Immature natural killer cell (primary cell): ENCODE measurements at regions not wholly inside any gene's neighbourhood (a gene's known extent, or its start where the extent isn't known, plus 50 kb on each side); places are given as distances from the start of the nearest gene placed in this dataset.
"Not testable (repeated sequence)": the region's sequence is repeated elsewhere in the genome, so short reads cannot be mapped to it uniquely, and the experiment has no call there.

Experiments
- DNase-seq, 3 donors: peaks; one replicate each; pipeline ENCODE4 v3.0.0; 2022; ENCODE audit warnings: mixed read lengths in 1 of 3
- H3K27ac Mint-ChIP-seq, 6 donors: one replicate each; pipeline ENCODE4 v1.8.0; 2020; ENCODE audit warnings: mixed read lengths in 6 of 6, mild to moderate bottlenecking in 5 of 6, inconsistent platforms in 4 of 6, moderate library complexity in 3 of 6
- H3K27me3 Mint-ChIP-seq, 3 donors: one replicate each; pipeline ENCODE4 v1.8.0; 2020 to 2021; ENCODE audit warnings: low read depth in 3 of 3, mild to moderate bottlenecking in 3 of 3, mixed read lengths in 3 of 3, moderate library complexity in 3 of 3, inconsistent platforms in 1 of 3
- H3K36me3 Mint-ChIP-seq, 3 donors: one replicate each; pipeline ENCODE4 v1.8.0; 2020; ENCODE audit warnings: mixed read lengths in 3 of 3, inconsistent platforms in 2 of 3, mild to moderate bottlenecking in 2 of 3
- H3K4me1 Mint-ChIP-seq, 2 donors: one replicate each; pipeline ENCODE4 v1.8.0; 2020; ENCODE audit warnings: inconsistent platforms in 2 of 2, mild to moderate bottlenecking in 2 of 2, mixed read lengths in 2 of 2, moderate library complexity in 1 of 2
- H3K4me3 Mint-ChIP-seq, 5 donors: one replicate each; pipeline ENCODE4 v1.8.0; 2020; ENCODE audit warnings: mild to moderate bottlenecking in 5 of 5, mixed read lengths in 5 of 5, inconsistent platforms in 3 of 5, moderate library complexity in 3 of 5
- H3K9me3 Mint-ChIP-seq, 6 donors: one replicate each; pipeline ENCODE4 v1.8.0; 2020; ENCODE audit warnings: mild to moderate bottlenecking in 6 of 6, mixed read lengths in 6 of 6, inconsistent platforms in 4 of 6, moderate library complexity in 3 of 6

DNA sequence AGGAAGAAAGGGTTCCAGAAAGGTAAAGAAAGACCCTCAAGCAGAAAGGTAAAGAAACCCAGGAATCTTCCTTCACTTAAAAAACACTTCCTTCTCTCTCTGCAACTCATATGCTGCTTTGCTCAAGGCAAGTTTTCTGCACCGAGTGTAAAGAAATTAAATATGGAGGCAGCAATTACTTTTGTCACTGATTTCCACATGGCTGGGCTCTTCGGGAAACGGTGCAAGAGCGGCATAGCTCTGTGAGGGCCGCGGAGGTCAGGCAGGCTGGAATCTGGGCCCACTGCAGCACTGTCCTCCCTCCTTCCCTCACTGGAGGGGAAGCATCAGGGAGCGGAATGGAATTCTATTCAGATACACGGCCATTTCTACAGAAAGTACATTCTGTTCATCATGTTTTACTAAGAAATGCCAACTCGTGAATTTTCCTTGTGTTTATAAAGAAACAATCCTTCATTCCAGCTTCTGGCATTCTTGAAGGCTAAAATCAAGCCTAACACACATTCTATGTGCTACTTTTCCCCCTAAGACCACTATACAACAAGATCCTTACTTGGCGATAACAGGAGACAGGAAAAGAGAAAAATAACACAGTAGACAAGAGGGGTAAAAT is 212.2 kb downstream of the SIPA1L2 start:
- Mint-ChIP-seq H3K36me3 (peaks cover 0 to 5% (median 0%) of the 10 kb centered on the region in 3 donors), H3K27ac (no peak overlapping the region), H3K27me3 (peaks cover 2 to 11% (median 3%) of the 10 kb centered on the region in 3 donors), H3K4me1 (peaks cover 26 to 29% of the 10 kb centered on the region in 2 donors), H3K9me3 (peaks cover 0 to 3% (median 0%) of the 10 kb centered on the region in 6 donors), H3K4me3 (no peak overlapping the region)
- DNase-seq: no peak

DNA sequence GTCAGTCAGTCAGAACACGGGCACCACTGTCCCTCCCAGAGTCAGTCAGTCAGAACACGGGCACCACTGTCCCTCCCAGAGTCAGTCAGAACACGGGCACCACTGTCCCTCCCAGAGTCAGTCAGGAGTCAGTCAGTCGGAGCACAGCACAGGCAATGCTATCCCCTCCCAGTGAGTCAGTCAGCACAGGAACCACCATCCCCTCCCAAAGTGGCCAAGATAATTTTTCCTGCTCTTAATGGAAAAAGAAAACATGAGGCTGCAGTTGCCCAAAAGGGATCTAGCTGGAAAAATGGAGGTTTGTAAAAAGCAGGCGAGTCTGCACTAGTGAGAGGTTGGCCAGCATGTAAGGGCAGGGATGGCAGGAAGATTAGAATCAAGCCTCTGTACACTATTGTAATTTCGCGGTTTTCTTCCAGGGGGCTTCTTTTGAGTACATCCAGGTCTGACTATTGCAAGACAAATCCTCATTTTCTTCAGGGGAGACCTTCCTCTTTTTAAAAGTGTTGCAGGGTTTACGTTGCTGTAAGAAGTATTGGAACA is 213.8 kb downstream of the SIPA1L2 start:
- H3K27ac Mint-ChIP-seq: no peak overlapping the region
- peaks cover 2 to 9% (median 3%) of the 10 kb centered on the region in 3 donors for H3K27me3 Mint-ChIP-seq
- DNase-seq: no peak
- peaks cover 0 to 5% (median 0%) of the 10 kb centered on the region in 3 donors for H3K36me3 Mint-ChIP-seq
- peaks cover 12 to 13% of the 10 kb centered on the region in 2 donors for H3K4me1 Mint-ChIP-seq
- H3K4me3 Mint-ChIP-seq: no peak overlapping the region
- H3K9me3 Mint-ChIP-seq: peaks cover 0 to 3% (median 0%) of the 10 kb centered on the region in 6 donors

DNA sequence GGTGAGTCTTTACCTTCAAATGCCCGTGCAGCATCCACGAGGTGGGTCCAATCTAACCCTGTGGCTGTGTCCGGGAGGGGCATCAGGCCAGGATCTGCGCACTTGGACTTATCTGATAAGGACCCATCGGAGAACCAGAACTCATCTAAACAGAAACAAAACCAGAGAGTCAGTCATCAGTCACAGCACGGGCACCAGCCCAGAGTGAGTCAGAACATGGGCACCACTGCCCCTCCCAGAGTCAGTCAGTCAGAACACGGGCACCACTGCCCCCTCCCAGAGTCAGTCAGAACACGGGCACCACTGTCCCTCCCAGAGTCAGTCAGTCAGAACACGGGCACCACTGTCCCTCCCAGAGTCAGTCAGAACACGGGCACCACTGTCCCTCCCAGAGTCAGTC is 214.5 kb downstream of the SIPA1L2 start:
- not testable (repeated sequence) for H3K4me1 Mint-ChIP-seq, DNase-seq, H3K4me3 Mint-ChIP-seq, H3K27me3 Mint-ChIP-seq, H3K36me3 Mint-ChIP-seq, H3K9me3 Mint-ChIP-seq, H3K27ac Mint-ChIP-seq

DNA sequence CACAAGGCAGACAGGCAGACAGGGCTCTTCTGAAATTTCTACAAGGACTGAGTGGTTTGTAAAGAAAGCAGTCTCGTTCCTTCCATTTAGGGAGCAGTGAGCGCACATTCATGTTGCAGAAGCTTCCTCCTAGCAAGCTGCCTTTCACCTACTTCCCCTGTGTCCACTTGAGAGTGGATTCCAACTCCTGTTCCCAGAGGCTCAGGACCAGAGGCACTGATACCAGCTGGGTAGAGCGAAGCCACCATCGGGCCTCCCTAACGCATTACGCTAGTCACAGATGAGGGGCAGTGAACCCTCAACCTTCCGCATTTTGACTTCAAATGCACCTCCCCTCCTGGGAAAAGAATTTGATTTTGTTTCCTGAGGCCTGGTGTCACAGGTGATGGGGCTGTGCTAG is 215.8 kb downstream of the SIPA1L2 start:
- Mint-ChIP-seq H3K9me3 (peaks cover 0 to 6% (median 0%) of the 10 kb centered on the region in 6 donors), H3K36me3 (peaks cover 0 to 5% (median 0%) of the 10 kb centered on the region in 3 donors), H3K4me1 (peaks cover 9 to 10% of the 10 kb centered on the region in 2 donors), H3K27ac (no peak overlapping the region), H3K4me3 (no peak overlapping the region), H3K27me3 (peaks cover 2 to 3% (median 2%) of the 10 kb centered on the region in 3 donors)
- DNase-seq: no peak

DNA sequence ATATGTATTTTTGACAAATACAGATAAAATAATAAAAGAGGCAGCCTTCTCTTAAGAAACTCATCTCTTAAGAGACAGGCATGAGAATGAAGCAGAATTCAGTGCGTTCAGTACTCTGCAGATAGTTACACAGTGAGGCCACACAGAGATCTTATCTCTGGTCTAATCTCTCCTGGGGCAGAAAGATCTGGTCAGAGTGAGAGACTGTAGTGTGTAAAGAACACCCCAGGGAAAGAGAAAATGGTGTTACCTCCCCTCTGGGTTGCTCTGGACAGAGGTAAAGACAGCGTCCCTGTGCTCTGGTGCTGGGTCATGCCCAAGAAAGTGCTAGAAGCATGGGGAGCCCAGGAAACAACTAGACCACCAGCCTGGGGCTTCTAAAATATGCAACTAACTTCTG is 216.3 kb downstream of the SIPA1L2 start:
- H3K36me3 Mint-ChIP-seq: peaks cover 0 to 6% (median 0%) of the 10 kb centered on the region in 3 donors
- no peak for DNase-seq
- no peak overlapping the region for H3K27ac Mint-ChIP-seq
- peaks cover 9 to 10% of the 10 kb centered on the region in 2 donors for H3K4me1 Mint-ChIP-seq
- H3K4me3 Mint-ChIP-seq: no peak overlapping the region
- H3K27me3 Mint-ChIP-seq: peaks cover 2 to 3% (median 2%) of the 10 kb centered on the region in 3 donors
- H3K9me3 Mint-ChIP-seq: peaks cover 0 to 6% (median 0%) of the 10 kb centered on the region in 6 donors

DNA sequence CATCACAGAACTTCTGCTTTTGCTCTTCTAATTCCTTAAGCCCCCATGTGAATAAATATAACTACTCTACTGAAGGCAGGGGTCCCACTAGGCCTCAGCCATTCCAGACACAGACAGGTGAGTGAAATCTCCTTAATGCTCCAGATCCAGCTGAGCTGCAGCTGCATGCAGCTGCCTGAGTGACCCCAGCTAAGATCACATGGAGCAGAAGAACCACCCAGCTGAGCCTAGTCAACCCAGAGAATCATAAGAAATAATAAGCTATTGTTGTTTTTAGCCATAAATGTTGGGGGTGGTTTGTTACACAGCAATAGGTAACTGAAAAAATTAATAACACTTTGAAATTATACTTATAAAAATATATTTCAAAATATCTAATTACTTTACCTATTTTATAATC is 220.3 kb downstream of the SIPA1L2 start:
- H3K4me1 Mint-ChIP-seq: peaks cover 9 to 10% of the 10 kb centered on the region in 2 donors
- H3K27me3 Mint-ChIP-seq: peaks cover 0 to 2% (median 0%) of the 10 kb centered on the region in 3 donors
- peaks cover 0 to 6% (median 0%) of the 10 kb centered on the region in 3 donors for H3K36me3 Mint-ChIP-seq
- H3K4me3 Mint-ChIP-seq: no peak overlapping the region
- no peak overlapping the region for H3K27ac Mint-ChIP-seq
- H3K9me3 Mint-ChIP-seq: peaks cover 0 to 6% (median 0%) of the 10 kb centered on the region in 6 donors
- DNase-seq: no peak

DNA sequence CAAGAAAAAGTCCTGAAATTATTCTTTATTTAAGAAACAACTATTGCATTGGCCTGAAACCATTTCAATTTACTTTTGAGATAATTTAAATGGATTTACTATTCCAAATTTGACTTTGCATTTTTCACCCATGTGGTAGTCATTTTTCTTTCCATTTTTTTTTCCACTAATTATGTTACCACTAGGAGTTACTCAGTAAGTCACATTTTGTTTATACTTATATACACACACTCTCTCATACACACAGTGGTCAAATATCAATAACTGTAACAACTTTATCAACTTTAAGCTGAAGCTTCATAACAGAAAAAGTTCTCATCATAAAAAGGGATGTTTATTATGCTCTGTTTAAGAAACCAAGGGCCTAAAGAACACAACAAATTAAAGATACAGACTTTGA is 222.8 kb downstream of the SIPA1L2 start:
- Mint-ChIP-seq H3K36me3 (peaks cover 0 to 11% (median 0%) of the 10 kb centered on the region in 3 donors), H3K4me1 (no peaks in the 10 kb centered on the region), H3K4me3 (no peak overlapping the region), H3K9me3 (peaks cover 0 to 6% (median 0%) of the 10 kb centered on the region in 6 donors), H3K27ac (no peak overlapping the region), H3K27me3 (peaks cover 0 to 3% (median 2%) of the 10 kb centered on the region in 3 donors)
- no peak for DNase-seq

DNA sequence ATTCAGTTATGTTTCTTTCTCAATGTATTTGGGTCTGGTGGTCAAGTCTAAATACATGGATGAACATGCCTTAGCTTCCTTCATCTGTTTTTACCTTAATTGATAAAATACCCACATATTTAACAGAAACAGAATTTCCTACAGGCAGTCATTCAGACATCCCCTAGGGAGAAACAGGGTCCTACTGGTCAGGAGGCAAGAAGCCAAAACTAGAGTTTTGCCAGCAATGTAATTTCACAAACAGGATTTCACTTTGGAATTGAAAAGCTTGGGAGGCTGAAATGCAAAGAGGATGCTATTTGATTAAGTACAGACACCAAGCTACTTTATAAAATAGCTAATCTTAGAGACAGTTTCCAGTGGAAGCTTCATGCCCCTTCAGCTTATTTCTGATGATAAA is 224.2 kb downstream of the SIPA1L2 start:
- Mint-ChIP-seq H3K9me3 (peaks cover 0 to 6% (median 0%) of the 10 kb centered on the region in 6 donors), H3K27me3 (peaks cover 0 to 3% (median 2%) of the 10 kb centered on the region in 3 donors), H3K4me3 (no peak overlapping the region), H3K4me1 (no peaks in the 10 kb centered on the region), H3K36me3 (peaks cover 0 to 17% (median 0%) of the 10 kb centered on the region in 3 donors), H3K27ac (no peak overlapping the region)
- no peak for DNase-seq

DNA sequence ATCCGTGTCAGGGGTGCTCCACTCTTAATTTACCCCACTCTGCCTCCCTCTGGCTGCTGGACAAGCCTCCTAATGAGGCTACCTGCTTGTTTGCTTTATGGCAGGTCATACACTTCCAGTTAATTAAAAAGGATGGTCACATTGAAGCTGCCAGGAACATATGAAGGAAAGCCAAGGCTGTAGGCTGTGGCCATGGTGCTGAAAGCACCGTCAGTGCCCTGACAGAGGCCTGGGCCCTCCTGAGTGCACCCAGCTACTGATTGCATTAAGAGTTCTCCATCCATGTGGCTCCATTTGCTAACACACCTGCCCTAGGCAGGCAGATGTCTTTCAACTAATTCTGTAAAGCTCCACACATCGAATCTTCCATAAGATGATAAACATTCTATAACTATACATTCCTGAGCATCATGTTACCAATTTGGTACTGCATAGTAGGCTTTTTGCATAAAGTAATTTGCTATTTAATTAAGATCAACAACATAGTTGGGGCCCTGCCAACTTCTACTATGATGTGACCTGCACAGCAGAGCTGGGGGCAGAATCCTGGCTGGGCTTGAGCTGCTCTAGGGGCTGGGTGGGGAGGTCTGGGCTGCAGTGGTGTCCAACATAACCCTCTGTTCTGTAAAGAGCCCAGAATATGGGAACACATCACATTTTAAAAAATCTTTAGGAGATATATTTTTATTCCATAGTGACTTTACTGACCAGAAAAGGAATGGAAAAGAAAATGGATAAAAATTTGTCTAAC is 224.8 kb downstream of the SIPA1L2 start:
- Mint-ChIP-seq H3K9me3 (peaks cover 0 to 6% (median 0%) of the 10 kb centered on the region in 6 donors), H3K36me3 (peaks cover 0 to 17% (median 4%) of the 10 kb centered on the region in 3 donors), H3K27ac (no peak overlapping the region), H3K4me3 (no peak overlapping the region), H3K4me1 (no peaks in the 10 kb centered on the region), H3K27me3 (peaks cover 0 to 7% (median 2%) of the 10 kb centered on the region in 3 donors)
- no peak for DNase-seq

DNA sequence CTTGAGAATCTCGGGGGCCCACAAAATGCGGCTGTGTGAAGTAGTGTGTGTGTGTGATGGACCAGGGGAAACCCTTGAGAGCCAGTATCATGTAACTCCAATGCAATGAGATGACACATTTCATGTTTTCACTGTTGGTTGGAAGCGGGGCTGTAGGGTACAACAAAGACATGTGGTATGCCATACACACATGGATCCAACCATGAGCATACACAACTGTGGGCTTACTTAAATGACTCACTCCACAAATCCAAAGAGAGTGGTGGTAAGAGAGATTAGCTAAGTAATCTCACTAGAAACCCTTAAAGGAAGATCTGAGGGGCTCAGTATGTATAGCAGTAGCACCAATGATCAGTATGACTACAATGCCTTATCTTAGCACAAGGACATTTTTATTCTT is 225.7 kb downstream of the SIPA1L2 start:
- no peak for DNase-seq
- Mint-ChIP-seq H3K9me3 (peaks cover 0 to under 1% (median 0%) of the 10 kb centered on the region in 6 donors), H3K27ac (no peak overlapping the region)

DNA sequence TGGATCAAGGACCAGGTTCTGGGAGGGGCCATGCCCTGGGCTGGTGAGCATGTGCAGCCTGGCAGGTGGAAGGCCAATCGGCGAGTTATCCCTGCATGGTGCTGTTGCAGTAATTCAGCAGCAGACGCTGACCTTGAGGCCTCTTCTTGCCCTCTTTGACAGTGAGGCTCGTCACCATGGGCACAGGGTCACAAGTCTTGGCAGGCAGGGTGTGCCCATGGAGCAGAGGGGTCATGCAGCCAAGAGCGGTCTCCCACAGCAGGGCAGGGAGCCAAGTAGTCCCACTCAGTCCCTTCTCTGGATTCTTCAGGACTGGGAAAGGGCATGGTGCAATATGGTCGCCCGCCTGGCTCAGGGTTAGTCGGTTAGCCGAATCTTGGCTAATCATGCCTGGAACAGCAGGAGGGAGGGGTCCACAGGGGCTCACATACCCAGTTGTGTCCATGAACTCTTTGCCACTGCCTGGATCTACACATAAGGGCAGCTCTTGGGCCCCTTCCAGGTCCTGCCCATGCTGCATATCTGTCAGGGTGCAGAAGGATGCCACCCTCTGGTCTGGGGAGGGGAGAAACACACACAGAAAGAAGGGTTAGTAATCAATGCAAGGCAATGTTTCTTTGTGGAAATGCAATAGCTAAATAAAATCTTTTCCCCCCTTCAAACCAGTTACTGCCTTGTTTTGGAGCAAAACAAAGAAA is 226.8 kb downstream of the SIPA1L2 start:
- Mint-ChIP-seq H3K9me3 (no peaks in the 10 kb centered on the region), H3K36me3 (peaks cover 0 to 12% (median 4%) of the 10 kb centered on the region in 3 donors), H3K4me3 (no peak overlapping the region), H3K27ac (no peak overlapping the region), H3K27me3 (peaks cover under 1 to 10% (median 2%) of the 10 kb centered on the region in 3 donors), H3K4me1 (peaks cover 0 to 6% of the 10 kb centered on the region in 2 donors)
- DNase-seq: no peak

More for the DNA sequence above, 225.7 kb downstream of the SIPA1L2 start:
- Mint-ChIP-seq H3K4me1 (no peaks in the 10 kb centered on the region), H3K27me3 (peaks cover 0 to 10% (median 2%) of the 10 kb centered on the region in 3 donors), H3K36me3 (peaks cover 0 to 13% (median 4%) of the 10 kb centered on the region in 3 donors), H3K4me3 (no peak overlapping the region)

DNA sequence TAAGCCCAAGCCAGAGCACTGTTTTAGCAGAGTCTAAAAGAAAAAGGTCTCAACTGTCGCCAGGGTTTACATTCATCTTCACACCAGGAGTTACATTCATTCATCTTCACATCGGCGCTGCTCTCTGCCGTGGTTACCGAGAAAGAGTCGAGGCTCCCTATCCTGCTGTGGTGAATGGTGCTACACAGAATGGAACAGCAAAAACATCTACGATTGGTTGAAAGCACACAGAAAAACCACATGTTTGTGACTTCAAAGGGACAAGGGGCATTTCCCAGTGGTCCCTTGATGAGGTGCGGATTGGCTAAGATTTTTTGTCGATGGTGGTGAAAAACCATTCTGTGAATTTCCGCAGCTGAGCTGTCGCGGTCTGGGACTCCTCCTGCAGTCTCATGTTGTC is 231.1 kb downstream of the SIPA1L2 start:
- Mint-ChIP-seq H3K36me3 (peaks cover 0 to 12% (median 4%) of the 10 kb centered on the region in 3 donors), H3K4me1 (peaks cover 29 to 31% of the 10 kb centered on the region in 2 donors)
- DNase-seq: peak in 1 of 3 donors; percentile 7

DNA sequence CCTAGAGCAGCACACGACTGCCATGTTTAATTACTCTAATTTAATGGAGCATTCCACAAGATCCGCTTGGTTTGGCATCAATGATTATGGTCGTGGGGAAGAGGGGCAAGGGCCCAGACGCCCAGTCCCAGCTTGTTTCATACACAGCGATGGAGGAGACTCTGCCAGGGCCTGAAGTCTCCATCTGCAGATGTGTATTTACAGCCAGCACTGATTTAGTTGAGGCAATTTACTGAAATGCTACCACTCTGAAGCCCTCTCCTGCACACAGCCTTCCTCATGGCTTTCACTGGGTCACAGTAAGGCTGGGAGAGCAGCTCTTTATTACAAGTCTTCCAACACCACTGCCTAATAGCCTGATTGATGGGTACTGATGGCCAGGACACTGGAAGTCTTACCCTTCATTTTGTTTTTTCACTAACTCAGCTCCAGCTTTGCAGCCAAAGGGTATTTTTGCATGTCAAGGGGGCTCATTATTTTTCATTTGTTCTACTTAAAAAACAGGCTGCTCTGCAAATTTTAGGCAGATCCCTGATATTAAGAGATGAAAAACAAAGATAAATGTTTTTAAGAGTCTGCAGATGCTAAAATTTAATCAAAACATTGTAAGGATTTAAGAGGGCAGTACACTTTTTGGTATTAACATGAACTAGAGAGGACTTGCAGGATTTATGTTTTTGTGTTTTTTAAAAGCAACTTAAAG is 236.3 kb downstream of the SIPA1L2 start:
- Mint-ChIP-seq H3K9me3 (no peaks in the 10 kb centered on the region), H3K27ac (no peak overlapping the region)

More for the DNA sequence above, 231.1 kb downstream of the SIPA1L2 start:
- Mint-ChIP-seq H3K27ac (no peak overlapping the region), H3K4me3 (no peak overlapping the region), H3K27me3 (peaks cover 0 to 10% (median 9%) of the 10 kb centered on the region in 3 donors), H3K9me3 (no peaks in the 10 kb centered on the region)

More for the DNA sequence above, 236.3 kb downstream of the SIPA1L2 start:
- DNase-seq: no peak
- H3K36me3 Mint-ChIP-seq: no peaks in the 10 kb centered on the region
- H3K4me1 Mint-ChIP-seq: peaks cover 34 to 35% of the 10 kb centered on the region in 2 donors
- peaks cover 2 to 9% (median 3%) of the 10 kb centered on the region in 3 donors for H3K27me3 Mint-ChIP-seq
- peak overlapping the region in 1 of 5 donors; percentile 6 for H3K4me3 Mint-ChIP-seq
